BLaER1 treated with 17β-estradiol and CSF1 and Interleukin-3, amounts not matched to agents 10 nM and 100 nM (cell line): ENCODE measurements at regions not wholly inside any gene's neighbourhood (a gene's known extent, or its start where the extent isn't known, plus 50 kb on each side); places are given as distances from the start of the nearest gene placed in this dataset.

Source experiments
- H3K27ac ChIP-seq, 11 experiments: shearing (Covaris generic); formaldehyde crosslinking; 2 replicates each; pipeline ENCODE4 v1.8.1; 2022
- H3K27me3 ChIP-seq, 11 experiments: shearing (Covaris generic); formaldehyde crosslinking; 2 replicates each; pipeline ENCODE4 v1.8.1; 2022
- H3K36me3 ChIP-seq, 11 experiments: shearing (Covaris generic); formaldehyde crosslinking; 2 replicates each; pipeline ENCODE4 v1.8.1; 2022
- H3K4me1 ChIP-seq, 10 experiments: shearing (Covaris generic); formaldehyde crosslinking; 2 replicates each; pipeline ENCODE4 v1.8.1; 2022
- H3K4me2 ChIP-seq, 11 experiments: shearing (Covaris generic); formaldehyde crosslinking; 2 replicates each; pipeline ENCODE4 v1.8.1; 2022
- H3K4me3 ChIP-seq, 10 experiments: shearing (Covaris generic); formaldehyde crosslinking; 2 replicates each; pipeline ENCODE4 v1.8.1; 2022
- H3K9ac ChIP-seq, 11 experiments: shearing (Covaris generic); formaldehyde crosslinking; 2 replicates each; pipeline ENCODE4 v1.8.1; 2022
- H3K9me3 ChIP-seq, 11 experiments: shearing (Covaris generic); formaldehyde crosslinking; replicated peaks in 1 of 11; 2 replicates each; pipeline ENCODE4 v1.8.1; 2022
- H4K20me1 ChIP-seq, 11 experiments: shearing (Covaris generic); formaldehyde crosslinking; 2 replicates each; pipeline ENCODE4 v1.8.1; 2022
- Cebpa-rat ChIP-seq, 11 experiments: shearing (Covaris generic); IDR thresholded peaks; 2 replicates each; pipeline ENCODE4 v1.8.1; 2022

GRCh38 chr2:4715065-4715464 is 977.1 kb upstream of the SOX11 start:
- no peak for TF ChIP-seq Cebpa-rat (IDR thresholded peaks at IDR 0.05)
- H3K9ac ChIP-seq = no peak overlapping the region

GRCh38 chr2:4718777-4719176 is 973.4 kb upstream of the SOX11 start:
- Histone ChIP-seq H4K20me1 (no peaks in the 10 kb centered on the region), H3K4me2 (no peak overlapping the region), H3K36me3 (no peaks in the 10 kb centered on the region), H3K9ac (no peak overlapping the region), H3K27ac (no peak overlapping the region), H3K9me3 (peaks cover 14 to 36% (median 24%) of the 10 kb centered on the region in 11 experiments), H3K4me1 (no peaks in the 10 kb centered on the region), H3K27me3 (no peaks in the 10 kb centered on the region), H3K4me3 (no peak overlapping the region)
- no peak for TF ChIP-seq Cebpa-rat (IDR thresholded peaks at IDR 0.05)

More at GRCh38 chr2:4715065-4715464, 977.1 kb upstream of the SOX11 start:
- Histone ChIP-seq H4K20me1 (no peaks in the 10 kb centered on the region), H3K4me3 (no peak overlapping the region), H3K36me3 (no peaks in the 10 kb centered on the region), H3K9me3 (peaks cover 14 to 36% (median 24%) of the 10 kb centered on the region in 11 experiments), H3K27me3 (no peaks in the 10 kb centered on the region), H3K27ac (no peak overlapping the region), H3K4me2 (no peak overlapping the region), H3K4me1 (no peaks in the 10 kb centered on the region)

- Histone ChIP-seq H3K27ac (no peak overlapping the region), H3K4me2 (no peak overlapping the region), H3K9ac (no peak overlapping the region), H3K36me3 (no peaks in the 10 kb centered on the region), H3K27me3 (no peaks in the 10 kb centered on the region), H3K4me3 (no peak overlapping the region), H3K4me1 (no peaks in the 10 kb centered on the region), H4K20me1 (no peaks in the 10 kb centered on the region), H3K9me3 (peaks cover 0 to 8% (median 0%) of the 10 kb centered on the region in 11 experiments; a peak in 3 of 22 replicates)
- TF ChIP-seq Cebpa-rat (IDR thresholded peaks at IDR 0.05) = no peak
Observed at GRCh38 chr2:4725618-4726017, 966.6 kb upstream of the SOX11 start.

GRCh38 chr2:4732560-4732959 is 959.6 kb upstream of the SOX11 start:
- Histone ChIP-seq H3K4me3 (no peak overlapping the region), H3K9me3 (peaks cover 0 to 8% (median 0%) of the 10 kb centered on the region in 11 experiments; a peak in 3 of 22 replicates), H3K9ac (no peak overlapping the region), H3K36me3 (no peaks in the 10 kb centered on the region), H4K20me1 (no peaks in the 10 kb centered on the region), H3K4me2 (no peak overlapping the region), H3K27me3 (no peaks in the 10 kb centered on the region), H3K27ac (no peak overlapping the region), H3K4me1 (no peaks in the 10 kb centered on the region)
- TF ChIP-seq Cebpa-rat (IDR thresholded peaks at IDR 0.05) = no peak

- Histone ChIP-seq H3K27me3 (no peaks in the 10 kb centered on the region), H3K9me3 (no peaks in the 10 kb centered on the region), H3K4me1 (no peaks in the 10 kb centered on the region), H3K27ac (no peak overlapping the region), H3K4me2 (no peak overlapping the region), H4K20me1 (no peaks in the 10 kb centered on the region), H3K9ac (no peak overlapping the region), H3K36me3 (no peaks in the 10 kb centered on the region), H3K4me3 (no peak overlapping the region)
- no peak for TF ChIP-seq Cebpa-rat (IDR thresholded peaks at IDR 0.05)
Observed at GRCh38 chr2:4745056-4745991, 946.9 kb upstream of the SOX11 start.

GRCh38 chr2:4753721-4754120 is 938.5 kb upstream of the SOX11 start:
- Histone ChIP-seq H3K9ac (no peak overlapping the region), H3K9me3 (peaks cover 0 to 9% (median 0%) of the 10 kb centered on the region in 11 experiments; a peak in 5 of 22 replicates), H3K27me3 (no peaks in the 10 kb centered on the region), H3K36me3 (no peaks in the 10 kb centered on the region), H3K4me3 (no peak overlapping the region), H4K20me1 (no peaks in the 10 kb centered on the region), H3K4me1 (peaks cover 8 to 14% (median 12%) of the 10 kb centered on the region in 10 experiments; a peak in 14 of 20 replicates), H3K4me2 (peak overlapping the region; percentile 2 to 67 (median 35); a peak in 15 of 22 replicates), H3K27ac (no peak overlapping the region)
- TF ChIP-seq Cebpa-rat (IDR thresholded peaks at IDR 0.05) = no peak

GRCh38 chr2:4762951-4763376 is 929.2 kb upstream of the SOX11 start:
- Histone ChIP-seq H4K20me1 (no peaks in the 10 kb centered on the region), H3K27me3 (no peaks in the 10 kb centered on the region), H3K4me3 (no peak overlapping the region), H3K4me1 (no peaks in the 10 kb centered on the region), H3K27ac (no peak overlapping the region), H3K4me2 (no peak overlapping the region), H3K36me3 (no peaks in the 10 kb centered on the region), H3K9me3 (peaks cover 0 to 8% (median 4%) of the 10 kb centered on the region in 11 experiments; a peak in 6 of 22 replicates), H3K9ac (no peak overlapping the region)
- no peak for TF ChIP-seq Cebpa-rat (IDR thresholded peaks at IDR 0.05)

- no peak for TF ChIP-seq Cebpa-rat (IDR thresholded peaks at IDR 0.05)
- Histone ChIP-seq H3K4me1 (no peaks in the 10 kb centered on the region), H4K20me1 (no peaks in the 10 kb centered on the region), H3K4me2 (no peak overlapping the region), H3K27me3 (no peaks in the 10 kb centered on the region), H3K36me3 (no peaks in the 10 kb centered on the region), H3K27ac (no peak overlapping the region), H3K9me3 (peaks cover 0 to 1% (median 0%) of the 10 kb centered on the region in 11 experiments; a peak in 1 of 22 replicates), H3K4me3 (no peak overlapping the region), H3K9ac (no peak overlapping the region)
Observed at GRCh38 chr2:4765787-4766530, 926.2 kb upstream of the SOX11 start.

- no peaks in the 10 kb centered on the region for H3K36me3 ChIP-seq
- no peaks in the 10 kb centered on the region for H3K27me3 ChIP-seq
- H4K20me1 ChIP-seq = no peaks in the 10 kb centered on the region
- H3K27ac ChIP-seq = no peak overlapping the region
- no peak overlapping the region for H3K4me2 ChIP-seq
- no peak for TF ChIP-seq Cebpa-rat (IDR thresholded peaks at IDR 0.05)
- peaks cover 0 to 11% (median 0%) of the 10 kb centered on the region in 11 experiments; a peak in 3 of 22 replicates for H3K9me3 ChIP-seq
- H3K9ac ChIP-seq = no peak overlapping the region
- H3K4me3 ChIP-seq = no peak overlapping the region
- peaks cover 0 to 8% (median 2%) of the 10 kb centered on the region in 10 experiments; a peak in 9 of 20 replicates for H3K4me1 ChIP-seq
Observed at GRCh38 chr2:4775668-4776067, 916.5 kb upstream of the SOX11 start.
